Stimulated activated CD4-positive, alpha-beta T cell treated with anti-CD3 and anti-CD28 coated beads, Interleukin-15, amount 100 ng/mL, for 1 hour (primary cell): ENCODE measurements at regions not wholly inside any gene's neighbourhood (a gene's known extent, or its start where the extent isn't known, plus 50 kb on each side); places are given as distances from the start of the nearest gene placed in this dataset.
"Not testable (repeated sequence)": the region's sequence is repeated elsewhere in the genome, so short reads cannot be mapped to it uniquely, and the experiment has no call there.

ENCODE experiments used
- DNase-seq, 2 donors: peaks; one replicate each; pipeline ENCODE4 v3.0.0-alpha.2; 2020; ENCODE audit warnings: low read depth in 1 of 2, low spot score in 1 of 2

- DNase-seq, result no peak
These were observed 72.8 kb upstream of the FAN1 start for GRCh38 chr15:30830961-30831360.

DNA sequence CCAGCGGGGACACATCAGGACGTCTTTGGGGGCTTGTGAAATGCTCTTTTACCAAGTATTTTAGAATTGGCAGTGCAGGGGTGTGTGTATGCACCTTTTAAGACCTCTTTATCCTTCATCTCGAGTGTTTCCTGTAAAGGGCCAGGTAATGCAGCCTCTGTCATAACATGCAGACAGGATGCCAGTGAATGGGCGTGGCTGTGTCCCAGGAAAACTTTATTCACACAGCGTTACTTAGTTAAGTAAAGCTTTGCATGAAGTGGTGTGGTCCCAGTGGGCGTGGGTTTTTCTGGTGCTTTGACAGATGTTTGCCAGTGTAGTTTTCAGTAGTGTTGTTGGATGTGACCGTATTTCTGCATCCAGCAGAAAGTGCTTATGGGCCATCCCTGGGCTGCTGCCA is 70.3 kb upstream of the FAN1 start:
- DNase-seq, result not testable (repeated sequence)

DNA sequence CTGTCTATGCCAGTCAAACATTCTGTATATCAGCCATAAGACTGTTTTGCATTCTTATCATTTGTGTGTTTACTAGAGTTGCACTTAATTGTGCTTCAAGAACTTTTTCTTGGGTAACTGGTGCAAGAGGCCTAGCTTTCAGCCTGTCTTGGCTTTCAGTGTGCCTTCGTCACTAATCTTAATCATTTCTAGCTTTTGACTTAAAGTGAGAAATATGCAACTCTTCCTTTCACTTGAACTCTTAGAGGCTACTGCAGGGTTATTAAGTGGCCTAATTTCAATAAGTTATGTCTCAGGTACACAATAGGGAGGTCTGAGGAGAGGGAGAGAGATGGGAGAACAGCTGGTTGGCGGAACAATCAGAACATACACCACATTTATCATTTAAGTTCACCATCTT is 62.1 kb upstream of the FAN1 start:
- not testable (repeated sequence) for DNase-seq

DNA sequence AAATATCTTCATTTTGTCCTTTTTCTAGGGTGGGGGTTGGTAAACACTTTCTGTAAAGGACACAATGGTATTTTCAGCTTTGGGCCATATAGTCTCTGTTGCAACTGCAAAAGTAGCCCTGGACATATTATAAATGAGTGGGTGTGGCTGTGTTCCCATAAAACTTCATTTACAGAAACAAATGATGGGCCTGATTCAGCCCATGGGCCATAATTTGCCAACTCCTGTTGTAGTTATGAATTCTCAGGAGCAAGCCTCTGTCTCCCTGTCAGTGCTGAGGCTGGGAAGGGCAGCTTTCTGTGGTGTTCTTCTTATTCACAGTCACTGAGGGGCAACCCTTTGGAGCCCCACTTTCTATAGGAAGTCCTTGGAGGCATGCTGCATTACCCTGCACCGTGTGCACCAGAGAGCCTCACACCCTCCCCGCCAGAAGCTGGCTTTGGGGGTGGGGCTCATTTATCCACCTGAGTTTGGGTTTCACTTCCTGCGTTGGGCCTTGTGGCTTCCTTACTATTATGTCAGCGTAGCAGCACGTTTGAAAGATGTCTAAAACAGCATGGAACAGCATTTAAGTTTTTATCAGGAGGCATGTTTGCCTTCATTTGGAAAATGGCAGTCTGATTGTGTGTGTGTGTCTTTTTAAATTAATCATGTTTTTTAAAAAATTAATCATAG is 60.8 kb upstream of the FAN1 start:
- peak in 1 of 2 donors; percentile 6 for DNase-seq

GRCh38 chr15:30845536-30845935 is 58.2 kb upstream of the FAN1 start:
- DNase-seq, result not testable (repeated sequence)
